NCI-H2029 treated with DMSO at 0.1 percent for 48 hours (cell line): ENCODE measurements at regions not wholly inside any gene's neighbourhood (a gene's known extent, or its start where the extent isn't known, plus 50 kb on each side); places are given as distances from the start of the nearest gene placed in this dataset.
"Not testable (repeated sequence)": the region's sequence is repeated elsewhere in the genome, so short reads cannot be mapped to it uniquely, and the experiment has no call there.

Source experiments
- DNase-seq: peaks from one replicate; lab custom pipeline; 2025; lab: John Stamatoyannopoulos, UW

DNA sequence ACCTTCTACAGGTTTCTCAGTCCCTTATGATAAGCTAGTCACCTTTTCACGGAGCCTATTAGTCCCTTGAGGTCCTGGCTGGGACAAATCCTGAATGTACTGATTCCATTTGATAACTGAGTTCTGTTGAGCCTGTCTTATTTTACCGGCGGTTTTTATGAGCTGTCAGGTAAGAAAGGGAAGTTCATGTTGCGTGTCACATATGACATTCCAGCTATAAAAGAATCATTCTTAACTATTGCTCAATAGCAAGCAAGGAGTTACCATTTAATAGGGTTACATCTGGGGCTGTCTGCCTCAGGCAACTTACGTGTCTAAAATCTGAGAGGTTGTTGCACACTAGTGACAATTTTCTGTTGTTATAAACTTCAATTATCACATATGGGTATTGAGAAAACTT, 394.6 kb downstream of the TECRL start:
- no peak for DNase-seq

DNA sequence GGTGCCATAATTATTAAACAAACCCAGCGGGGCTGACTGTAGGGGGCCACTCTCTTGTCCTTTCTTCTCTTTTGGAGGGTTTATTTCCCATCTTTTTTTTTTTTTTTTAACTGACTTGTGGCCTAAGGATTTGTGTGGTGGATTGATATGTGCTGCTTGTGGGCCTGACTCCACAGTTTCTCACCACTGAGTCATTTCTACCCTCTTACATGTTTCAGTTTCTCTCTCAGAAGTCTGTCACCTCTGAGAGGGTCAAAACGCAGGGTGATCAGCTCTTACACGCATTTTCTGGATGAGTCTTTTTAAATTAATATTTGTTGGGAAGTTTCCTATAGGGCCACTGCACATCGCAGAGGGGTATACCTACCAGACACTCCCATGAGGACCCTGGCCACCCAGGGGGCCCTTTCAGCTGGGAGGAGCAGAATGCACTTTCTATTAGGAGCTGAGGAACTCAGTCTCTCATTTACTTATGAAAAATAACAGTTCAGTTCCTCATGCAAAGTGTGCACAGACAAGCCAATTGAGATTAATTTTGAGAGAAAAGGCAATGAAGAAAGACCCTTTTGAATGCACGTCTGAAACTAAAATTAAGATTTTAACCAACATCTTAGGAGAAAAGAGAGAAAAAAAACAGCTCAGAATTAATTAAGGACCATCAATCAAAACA, 407.9 kb downstream of the TECRL start:
- DNase-seq, result no peak

DNA sequence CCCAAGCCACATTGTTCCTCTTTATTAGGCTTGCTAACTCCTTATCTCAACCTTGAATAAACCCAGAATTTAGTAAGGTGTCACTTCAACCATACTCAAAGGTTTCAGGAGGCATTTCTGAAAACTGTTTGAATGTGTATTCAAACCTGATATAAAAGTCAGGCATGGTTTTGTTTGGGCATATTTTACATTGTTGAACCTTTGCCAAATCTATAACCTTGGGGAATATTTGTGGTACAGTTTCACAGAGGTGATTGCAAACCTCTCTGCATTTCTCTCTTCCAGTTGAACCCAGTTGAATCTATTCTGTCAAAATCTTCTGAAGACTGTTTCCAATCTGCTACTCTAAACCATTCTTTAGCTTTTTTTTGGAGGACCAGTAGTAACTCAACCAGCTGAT, 409.0 kb downstream of the TECRL start:
- DNase-seq, result no peak

DNA sequence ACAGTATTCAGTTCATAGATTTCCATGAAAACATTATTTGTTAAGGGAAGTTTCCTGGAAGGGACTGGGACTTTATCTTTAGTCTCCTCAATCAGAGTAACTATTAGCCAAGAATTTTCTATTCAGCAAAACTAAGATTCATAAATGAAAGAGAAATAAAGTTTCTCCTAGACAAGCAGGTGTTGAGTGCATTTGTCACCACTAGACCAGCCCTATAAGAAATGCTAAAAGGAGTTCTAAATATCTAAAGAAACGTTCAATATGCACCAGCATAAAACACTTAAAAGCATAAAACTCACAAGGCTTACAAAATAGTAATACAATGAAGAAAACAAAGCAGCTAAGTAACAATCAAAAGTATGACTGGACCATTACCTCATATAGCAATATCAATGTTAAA, 423.0 kb downstream of the TECRL start:
- no peak for DNase-seq

DNA sequence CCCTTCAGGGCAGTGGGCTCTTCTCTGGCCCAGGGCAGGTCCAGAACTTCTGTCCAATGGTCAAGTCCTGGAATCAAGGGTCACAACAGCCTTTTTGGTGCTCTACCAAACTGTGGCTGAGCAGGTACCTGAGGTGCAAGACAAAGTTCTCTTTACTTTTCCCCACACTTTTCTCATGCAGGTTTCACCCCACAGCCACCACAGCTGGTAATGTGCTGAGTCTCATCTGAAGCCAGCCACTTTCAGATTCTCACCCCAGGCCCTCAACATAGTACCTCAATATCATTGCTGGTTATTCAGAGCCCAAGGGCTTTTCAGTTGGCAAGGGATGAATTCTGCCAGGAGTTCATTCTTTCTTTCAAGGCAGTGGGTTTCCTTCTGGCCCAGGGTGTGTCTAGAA, 426.0 kb downstream of the TECRL start:
- no peak for DNase-seq

DNA sequence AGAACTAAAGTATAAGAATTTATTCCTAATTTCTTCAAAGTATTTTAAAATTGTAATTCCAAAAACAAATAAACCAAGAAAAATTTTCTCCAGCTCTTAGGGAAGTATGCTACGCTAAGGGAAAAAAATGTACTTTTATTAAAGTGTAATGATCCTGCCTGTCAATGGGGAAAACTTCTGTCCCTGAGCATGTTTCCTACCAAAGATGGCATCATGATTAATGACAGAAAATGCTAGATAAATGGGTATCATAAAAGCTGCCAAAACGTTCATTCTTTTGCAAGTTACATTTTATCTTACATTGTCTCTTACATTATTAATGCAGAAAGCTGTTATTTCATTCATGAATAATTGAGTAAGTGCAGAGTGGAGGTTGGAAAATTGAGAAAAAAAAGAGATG, 443.4 kb downstream of the TECRL start:
- no peak for DNase-seq

DNA sequence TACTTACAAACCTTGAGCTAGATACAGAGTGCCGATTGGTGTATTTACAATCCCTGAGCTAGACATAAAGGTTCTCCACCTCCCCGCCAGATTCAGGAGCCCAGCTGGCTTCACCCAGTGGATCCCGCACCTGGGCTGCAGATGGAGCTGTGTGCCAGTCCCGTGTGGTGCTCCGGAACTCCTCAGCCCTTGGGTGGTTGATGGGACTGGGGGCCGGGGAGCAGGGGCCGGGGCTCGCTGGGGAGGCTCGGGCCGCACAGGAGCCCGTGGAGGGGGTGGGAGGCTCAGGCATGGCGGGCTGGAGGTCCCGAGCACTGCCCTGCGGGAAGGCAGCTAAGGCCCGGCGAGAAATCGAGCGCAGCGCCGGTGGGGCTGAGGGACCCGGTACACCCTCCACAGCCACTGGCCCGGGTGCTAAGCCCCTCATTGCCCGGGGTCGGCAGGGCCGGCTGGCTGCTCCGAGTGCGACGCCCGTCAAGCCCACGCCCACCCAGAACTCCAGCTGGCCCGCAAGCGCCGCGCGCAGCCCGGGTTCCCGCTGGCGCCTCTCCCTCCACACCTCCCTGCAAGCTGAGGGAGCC, 466.5 kb downstream of the TECRL start:
- DNase-seq, result not testable (repeated sequence)

DNA sequence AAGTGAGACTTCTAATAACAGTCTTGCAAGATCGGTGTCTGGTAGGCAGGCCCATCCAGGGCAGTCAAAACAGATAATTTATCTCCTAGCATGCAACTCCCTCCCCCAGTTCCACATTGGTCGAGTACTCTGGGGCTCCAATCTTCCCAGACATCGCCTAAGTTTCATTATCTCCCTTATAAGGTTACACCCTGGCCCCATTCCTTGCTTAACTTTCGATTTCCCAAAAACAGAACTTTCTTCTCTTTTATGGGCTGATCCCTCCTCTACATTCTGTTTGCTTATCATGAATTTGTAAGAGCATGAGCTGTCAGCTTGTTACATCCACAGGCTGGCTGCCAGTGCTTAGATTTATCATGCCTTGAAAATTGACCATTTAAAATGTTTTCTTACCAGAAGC, 471.3 kb downstream of the TECRL start:
- DNase-seq, result no peak

DNA sequence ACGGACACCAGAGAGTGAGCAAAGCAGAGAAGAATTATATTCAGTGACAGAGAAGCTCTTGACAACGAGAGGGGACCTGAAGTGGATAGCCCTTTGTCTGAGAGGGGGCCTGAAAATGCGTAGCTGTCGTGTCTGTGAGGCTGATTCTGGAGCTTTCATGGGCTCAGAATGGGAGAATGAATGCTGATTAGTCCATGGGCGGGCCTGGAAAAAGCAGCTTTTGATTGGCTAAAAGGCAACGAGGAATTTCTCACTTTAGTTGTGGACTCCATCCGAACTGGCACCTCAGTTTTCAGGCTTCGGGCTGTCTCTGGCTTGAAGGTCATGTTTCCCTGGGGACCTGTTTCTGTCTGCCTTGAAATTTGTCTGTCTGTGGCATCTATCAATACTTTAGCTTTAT, 487.1 kb downstream of the TECRL start:
- no peak for DNase-seq

DNA sequence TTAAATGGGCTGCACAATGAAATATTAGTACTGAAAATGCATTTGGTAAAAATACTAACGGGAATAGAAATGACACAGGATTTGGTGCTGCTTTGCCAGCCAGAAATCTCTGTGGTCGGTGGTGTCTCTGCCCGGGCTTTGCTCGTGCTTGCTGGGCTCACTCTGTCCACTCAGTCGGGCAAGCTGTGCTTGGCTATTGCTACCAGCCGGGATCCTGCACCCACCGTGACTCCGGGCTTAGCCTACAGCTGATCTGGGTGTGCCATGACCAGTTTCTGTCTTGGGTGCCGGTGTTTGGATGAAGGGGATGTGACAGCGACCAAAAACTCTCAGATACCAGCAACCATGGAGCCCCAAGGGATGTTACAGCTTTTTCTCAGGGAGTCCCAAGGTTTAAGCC, 487.7 kb downstream of the TECRL start:
- DNase-seq, result no peak

DNA sequence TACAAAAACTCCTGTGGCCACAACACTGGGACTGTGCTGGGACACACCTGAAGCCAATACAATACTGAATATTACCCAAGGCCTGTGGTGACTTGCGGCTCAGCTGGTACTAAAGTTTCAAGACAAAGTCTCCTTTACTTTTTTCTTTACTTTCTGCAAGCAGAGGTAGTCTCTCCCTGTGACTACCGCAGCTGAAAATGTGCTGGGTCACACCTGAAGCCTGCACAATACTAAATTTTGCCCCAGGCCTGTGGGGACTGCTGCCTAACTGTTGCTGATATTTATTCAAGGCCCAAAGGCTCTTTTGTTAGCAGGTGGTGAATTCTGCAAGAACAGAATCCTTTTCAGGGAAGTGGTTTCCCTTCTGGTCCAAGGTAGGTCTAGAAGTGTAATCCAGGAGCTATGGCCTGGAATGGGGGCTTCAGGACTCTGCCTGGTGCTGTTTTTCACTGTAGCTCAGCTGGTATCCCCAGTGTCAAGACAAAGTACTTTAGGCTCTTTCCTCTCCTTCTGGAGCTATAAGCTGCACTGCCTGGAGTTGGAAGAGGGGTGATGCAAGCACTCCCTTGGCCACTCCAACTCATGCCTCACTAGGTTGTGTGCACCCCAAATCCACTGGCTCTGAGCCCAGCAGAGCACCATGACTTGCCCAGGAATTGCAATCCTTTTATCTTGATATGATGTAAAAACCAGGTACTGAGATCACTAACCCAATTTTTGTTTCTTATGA, 489.4 kb downstream of the TECRL start:
- DNase-seq, result no peak

DNA sequence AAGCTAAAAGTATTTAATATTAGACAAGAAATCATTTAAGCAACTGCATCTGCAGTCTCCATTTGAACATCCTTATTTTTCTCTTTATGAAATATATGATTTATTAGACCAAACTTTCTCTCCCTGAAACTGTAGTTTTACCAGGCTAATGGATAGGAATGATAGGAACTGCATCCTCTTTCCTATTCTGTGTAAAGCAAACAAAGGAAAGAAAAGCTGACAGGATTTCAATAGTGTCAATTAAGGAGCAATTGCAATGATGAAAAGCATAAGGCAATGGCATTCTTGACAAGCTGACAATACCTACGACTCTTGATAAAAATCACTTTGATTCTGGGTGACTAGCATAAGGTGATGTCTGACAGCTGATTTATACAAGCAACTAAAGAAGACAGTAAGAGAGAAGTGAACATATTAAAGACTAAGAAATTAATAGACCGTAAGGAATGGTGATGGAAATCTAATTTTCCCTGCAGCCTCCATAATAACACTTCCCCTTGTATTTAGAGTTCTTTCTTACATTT, 502.5 kb downstream of the TECRL start:
- no peak for DNase-seq

DNA sequence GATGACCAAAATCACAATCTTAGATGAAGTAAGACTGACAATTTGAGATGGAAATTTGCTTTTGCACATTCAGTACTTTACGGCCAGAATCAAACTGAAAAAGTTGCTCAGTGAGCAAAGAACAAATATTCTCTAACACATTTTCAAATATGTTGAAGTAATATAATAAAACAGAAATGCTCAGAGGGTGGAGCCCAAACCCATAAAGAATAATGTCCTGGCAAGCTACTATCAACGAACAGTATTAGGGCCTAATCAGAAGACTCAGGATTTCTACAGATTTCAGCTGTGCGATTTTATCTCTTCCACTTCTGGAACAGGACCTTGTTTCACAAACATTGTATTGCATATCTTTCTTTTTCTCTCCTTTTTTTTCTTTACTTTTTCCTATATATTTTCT, 505.0 kb downstream of the TECRL start:
- no peak for DNase-seq

DNA sequence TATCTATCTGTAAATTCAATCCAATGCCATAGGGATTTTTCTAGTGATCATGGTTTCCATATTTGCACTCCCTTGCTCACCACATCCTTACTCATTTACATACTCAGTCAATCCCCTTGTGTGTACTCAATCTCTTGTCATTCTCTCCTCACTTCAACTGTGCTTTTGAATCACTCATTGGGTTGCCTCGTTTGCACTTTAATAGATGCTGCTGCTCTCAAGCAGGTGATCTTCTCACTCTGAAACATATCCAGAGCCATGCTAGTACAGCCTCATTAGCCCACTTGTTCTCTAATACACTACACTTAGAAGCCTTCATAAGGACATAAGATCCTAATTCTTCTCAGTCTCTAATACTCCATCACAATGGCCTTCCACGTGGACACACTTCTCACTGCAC, 507.9 kb downstream of the TECRL start:
- DNase-seq, result no peak

DNA sequence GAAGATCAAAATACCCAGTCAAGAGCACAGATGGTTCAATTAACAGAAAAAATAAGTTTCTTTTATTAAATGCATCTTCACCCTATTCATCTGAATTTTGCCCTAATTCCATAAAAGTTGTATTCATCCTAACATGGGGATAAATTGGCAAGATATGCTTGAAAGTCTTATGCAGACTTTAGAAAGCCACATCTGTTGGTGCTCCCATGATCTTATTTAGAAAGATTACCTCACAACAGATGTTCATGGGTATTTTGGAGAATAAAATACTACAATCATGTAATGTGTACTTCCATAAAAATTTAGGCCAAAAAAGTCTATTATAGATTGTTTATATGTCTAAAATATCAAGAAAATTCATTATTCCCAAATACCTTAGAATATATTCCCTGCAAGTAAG, 510.3 kb downstream of the TECRL start:
- no peak for DNase-seq

DNA sequence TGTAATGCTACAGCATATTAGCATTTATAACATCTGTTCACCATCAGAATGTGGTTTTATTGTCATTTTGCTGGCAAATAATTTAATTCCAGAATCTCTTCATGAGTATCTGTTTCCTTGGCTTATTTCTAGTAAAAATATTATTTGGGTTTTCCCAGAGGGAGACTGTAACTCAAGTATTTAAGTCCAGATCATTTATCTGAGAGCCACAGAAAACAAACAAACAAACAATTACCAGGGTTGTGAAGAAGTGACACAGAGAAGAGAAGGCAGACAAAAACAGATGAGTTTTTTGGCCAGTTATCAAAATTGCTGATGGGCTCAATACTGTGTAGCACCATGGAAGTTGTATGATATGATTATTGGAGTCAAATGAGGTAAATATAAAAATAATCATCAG, 515.1 kb downstream of the TECRL start:
- no peak for DNase-seq

DNA sequence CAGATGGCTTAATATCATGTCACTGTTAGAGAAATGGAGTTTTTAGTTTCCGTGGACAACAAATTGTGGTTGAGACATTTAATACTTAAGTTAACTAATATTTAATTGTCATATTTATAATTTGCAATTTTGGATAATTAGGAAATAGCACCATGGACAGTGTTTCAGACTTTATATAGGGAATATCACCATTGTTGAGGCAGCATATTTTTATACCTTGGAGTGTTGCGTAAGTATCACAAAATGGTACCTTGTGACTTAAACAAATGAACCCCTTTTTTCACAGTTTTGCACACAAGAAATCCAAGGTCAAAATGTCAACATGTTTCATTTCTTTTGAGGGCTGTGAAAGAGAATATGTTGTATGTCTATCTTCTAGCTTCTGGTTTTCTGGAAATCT, 539.9 kb downstream of the TECRL start:
- DNase-seq, result no peak

DNA sequence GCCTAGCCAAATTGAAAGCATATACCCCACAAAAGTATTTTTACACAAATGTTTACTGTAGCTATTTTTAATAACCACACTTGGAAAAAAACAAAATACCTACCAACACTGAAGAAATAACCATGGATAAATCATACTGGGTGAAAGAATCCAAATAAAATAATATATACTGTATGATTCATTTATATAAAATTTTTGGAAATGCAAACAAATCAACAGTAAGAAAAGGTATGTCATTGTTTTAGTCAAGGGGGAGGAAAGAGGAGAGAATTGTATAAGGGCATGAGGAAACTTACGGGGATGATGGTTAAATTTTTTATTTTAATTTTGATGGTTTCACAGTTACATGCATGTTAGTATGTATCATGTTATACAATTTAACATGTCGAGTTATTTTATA, 557.8 kb downstream of the TECRL start:
- no peak for DNase-seq

DNA sequence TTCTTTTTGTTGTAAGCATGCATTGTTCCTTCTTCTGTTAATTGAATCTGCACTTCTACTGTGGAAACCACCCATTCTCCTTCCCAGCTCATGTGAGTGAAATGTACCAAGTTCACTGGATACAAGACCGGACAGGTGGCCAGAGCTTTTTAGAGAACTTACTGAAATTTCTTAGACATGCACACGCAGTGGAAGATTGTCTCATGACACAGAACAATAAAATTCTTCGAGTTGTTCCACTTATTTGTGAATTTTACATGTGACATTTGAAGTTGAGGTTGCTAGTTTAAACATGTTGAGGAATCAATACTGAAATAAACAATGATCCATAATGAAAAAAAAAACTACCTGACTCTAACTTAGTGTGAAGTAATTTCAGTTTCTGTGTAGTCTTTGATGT, 568.0 kb downstream of the TECRL start:
- DNase-seq, result no peak

DNA sequence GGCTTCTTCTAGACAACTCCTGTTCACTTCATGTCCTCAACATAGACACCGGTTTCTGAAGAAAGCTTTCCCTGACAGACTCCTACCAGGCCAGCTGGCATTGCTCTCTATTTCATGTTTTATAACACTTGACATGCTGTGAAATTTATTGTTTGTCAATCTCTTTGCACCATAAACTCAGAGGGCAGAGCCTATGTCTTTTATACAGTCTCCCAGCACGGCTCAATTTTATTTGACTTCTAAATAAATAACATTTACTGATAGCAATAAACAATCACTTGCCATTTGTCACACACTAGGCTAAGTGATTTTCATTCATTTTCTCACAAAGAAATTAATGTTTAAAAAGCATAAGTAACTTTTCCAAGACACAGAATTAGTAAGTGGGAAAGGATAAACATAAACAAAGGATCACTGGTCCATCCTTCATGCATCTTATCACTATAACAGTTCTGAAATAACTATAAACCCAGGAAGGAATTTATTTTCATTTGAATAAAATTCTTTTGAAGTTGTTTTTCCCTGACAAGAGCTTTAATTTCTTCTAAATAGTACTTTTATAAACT, 577.6 kb downstream of the TECRL start:
- DNase-seq, result no peak

DNA sequence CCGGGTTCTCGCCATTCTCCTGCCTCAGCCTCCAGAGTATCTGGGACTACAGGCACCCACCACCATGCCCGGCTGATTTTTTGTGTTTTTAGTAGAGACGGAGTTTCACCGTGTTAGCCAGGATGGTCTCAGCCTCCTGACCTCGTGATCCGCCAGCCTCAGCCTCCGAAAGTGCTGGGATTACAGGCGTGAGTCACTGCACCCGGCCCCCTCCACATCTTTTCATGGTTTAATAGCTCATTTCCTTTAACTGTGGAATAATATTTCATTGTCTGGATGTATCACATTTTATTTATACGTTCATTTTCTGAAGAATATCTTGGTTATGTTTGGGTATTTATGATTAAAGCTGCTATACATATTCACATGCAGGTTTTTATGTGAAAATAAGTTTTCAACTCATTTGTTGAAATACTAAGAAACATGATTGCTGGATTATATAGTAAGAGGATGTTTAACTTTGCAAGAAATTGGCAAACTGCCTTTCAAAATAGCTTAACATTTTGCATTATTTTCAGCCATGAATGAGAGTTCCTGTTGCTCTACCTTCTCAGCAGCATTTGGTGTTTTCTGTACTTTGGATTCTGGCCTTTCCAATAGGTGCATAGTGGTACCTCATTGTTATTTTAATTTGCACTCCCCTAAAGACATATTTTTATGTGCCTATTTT, 591.9 kb downstream of the TECRL start:
- no peak for DNase-seq

DNA sequence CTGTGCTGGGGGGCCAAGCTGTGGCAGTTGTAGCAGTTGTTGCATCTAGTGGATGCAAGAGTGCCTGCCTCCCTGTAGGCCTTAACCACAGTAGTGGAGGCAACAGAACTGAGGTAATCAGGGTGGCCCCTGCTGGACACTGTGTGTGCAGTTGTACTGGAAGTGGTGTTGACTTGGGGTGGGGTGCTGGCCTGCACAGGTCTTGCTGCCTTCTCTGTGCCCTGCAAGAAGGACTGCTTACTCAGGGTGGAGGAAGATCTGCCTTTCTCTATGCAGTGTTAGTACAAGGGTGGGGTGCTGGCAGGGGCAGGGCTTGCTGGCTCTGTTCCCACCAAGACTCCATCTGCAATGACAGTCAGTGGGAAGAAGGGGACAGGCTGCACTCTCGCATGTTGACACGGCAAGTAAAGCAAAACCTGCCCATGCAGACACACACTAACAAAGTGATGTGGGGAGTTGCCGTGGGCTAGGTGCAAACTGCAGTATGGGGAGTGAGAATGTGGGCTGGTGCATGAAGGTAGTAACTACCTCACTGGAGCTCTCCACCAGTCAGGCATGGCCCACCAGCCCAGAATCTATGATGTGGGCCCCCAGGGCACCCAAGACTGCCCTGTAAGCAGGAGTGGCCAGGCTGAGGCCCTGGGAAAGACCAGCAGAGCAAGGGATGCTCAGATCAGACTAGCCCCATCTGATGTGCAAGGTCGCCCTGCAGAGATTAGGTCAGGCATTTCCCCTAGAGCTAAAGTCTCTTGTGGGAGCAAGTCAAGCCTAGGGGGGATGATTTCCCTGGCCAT, 594.9 kb downstream of the TECRL start:
- DNase-seq, result no peak
